HEK293T (cell line): ENCODE measurements at regions not wholly inside any gene's neighbourhood (a gene's known extent, or its start where the extent isn't known, plus 50 kb on each side); places are given as distances from the start of the nearest gene placed in this dataset.

Experiments used
- BHLHE40 ChIP-seq: fragments of 450-650 bp; IDR thresholded peaks from 2 replicates; pipeline ENCODE4 v1.6.1; 2016; ENCODE audit warnings: mild to moderate bottlenecking, moderate library complexity, borderline replicate concordance
- CTBP1 ChIP-seq: fragments of 450-650 bp; IDR thresholded peaks from 2 replicates; pipeline ENCODE4 v1.6.1; 2016; ENCODE audit warnings: borderline replicate concordance
- ELF4 ChIP-seq: fragments of 450-650 bp; IDR thresholded peaks from 2 replicates; pipeline ENCODE4 v1.6.1; 2017; ENCODE audit warnings: antibody characterized with exemption
- FOXK2 ChIP-seq: fragments of 450-650 bp; IDR thresholded peaks from 2 replicates; pipeline ENCODE4 v1.6.1; 2016; ENCODE audit warnings: mild to moderate bottlenecking
- FOXM1 ChIP-seq: fragments of 450-650 bp; IDR thresholded peaks from 2 replicates; pipeline ENCODE4 v1.6.1; 2017; ENCODE audit warnings: mild to moderate bottlenecking, borderline replicate concordance
- SP1 ChIP-seq: fragments of 450-650 bp; IDR thresholded peaks from 2 replicates; pipeline ENCODE4 v1.6.1; 2017
- SUZ12 ChIP-seq: fragments of 450-650 bp; IDR thresholded peaks from 2 replicates; pipeline ENCODE4 v1.6.1; 2016; ENCODE audit warnings: mild to moderate bottlenecking
- ZNF384 ChIP-seq: fragments of 450-650 bp; IDR thresholded peaks from 2 replicates; pipeline ENCODE4 v1.6.1; 2016

DNA sequence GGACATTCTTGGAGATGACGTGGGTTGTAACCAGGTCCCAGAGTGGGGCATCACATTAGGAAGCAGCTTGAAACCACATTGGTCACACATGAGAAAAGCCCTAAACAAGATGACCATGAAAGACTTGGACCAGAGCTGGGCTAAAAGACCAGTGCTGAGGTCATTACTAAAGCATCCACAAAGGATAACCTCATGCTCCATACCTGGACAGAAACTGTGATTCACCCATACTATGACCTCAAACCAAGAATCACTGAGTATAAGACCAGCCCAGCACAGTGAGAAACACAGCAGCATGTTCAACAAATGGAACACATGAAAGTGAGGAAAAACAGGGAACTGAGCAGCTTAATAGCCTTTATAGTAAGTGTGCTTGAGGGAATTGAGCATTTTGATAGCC, 635.5 kb upstream of the NETO1 start:
- no peak for TF ChIP-seq ELF4
- TF ChIP-seq BHLHE40: no peak
- no peak for TF ChIP-seq FOXK2
- TF ChIP-seq SUZ12: no peak
- no peak for TF ChIP-seq ZNF384
- no peak for TF ChIP-seq CTBP1
- TF ChIP-seq SP1: no peak
- no peak for TF ChIP-seq FOXM1
